ENCODE measurements at regions not wholly inside any gene's neighbourhood (a gene's known extent, or its start where the extent isn't known, plus 50 kb on each side); places are given as distances from the start of the nearest gene placed in this dataset.

GRCh38 chr2:239509373-239510143, 108.7 kb upstream of the HDAC4 start:
- intact Hi-C loops (cut with DNase I) = no loop called here
- WGBS = 72% methylated on average over 19 of the region's 19 CpGs

GRCh38 chr2:239508261-239508660, 107.4 kb upstream of the HDAC4 start:
- Histone ChIP-seq H3K27ac (no peak overlapping the region), H3K36me3 (no peaks in the 10 kb centered on the region), H3K9me3 (no peaks in the 10 kb centered on the region), H3K4me1 (replicated peaks) (no peaks in the 10 kb centered on the region), H3K27me3 (replicated peaks; ENCODE audit: insufficient read depth) (no peaks in the 10 kb centered on the region), H3K4me3 (no peak overlapping the region)
- DNase-seq (ENCODE audit: low spot score) = no peak
- intact Hi-C loops (cut with DNase I) = no loop called here
- 92% methylated on average over 6 of the region's 6 CpGs for WGBS
- no peak for TF ChIP-seq POLR2AphosphoS5 (IDR thresholded peaks at IDR 0.05)
- no peak for TF ChIP-seq CTCF (IDR thresholded peaks at IDR 0.05)
- TF ChIP-seq POLR2A (IDR thresholded peaks at IDR 0.05) = no peak

More at GRCh38 chr2:239509373-239510143, 108.7 kb upstream of the HDAC4 start:
- Histone ChIP-seq H3K4me1 (replicated peaks) (no peaks in the 10 kb centered on the region), H3K9me3 (no peaks in the 10 kb centered on the region), H3K27me3 (replicated peaks; ENCODE audit: insufficient read depth) (no peaks in the 10 kb centered on the region), H3K4me3 (no peak overlapping the region), H3K36me3 (no peaks in the 10 kb centered on the region), H3K27ac (no peak overlapping the region)
- DNase-seq (ENCODE audit: low spot score) = no peak
- no peak for TF ChIP-seq POLR2A (IDR thresholded peaks at IDR 0.05)
- no peak for TF ChIP-seq CTCF (IDR thresholded peaks at IDR 0.05)
- no peak for TF ChIP-seq POLR2AphosphoS5 (IDR thresholded peaks at IDR 0.05)

GRCh38 chr2:239507576-239508258, 106.9 kb upstream of the HDAC4 start:
- Histone ChIP-seq H3K27me3 (replicated peaks; ENCODE audit: insufficient read depth) (no peaks in the 10 kb centered on the region), H3K36me3 (no peaks in the 10 kb centered on the region), H3K9me3 (no peaks in the 10 kb centered on the region), H3K4me1 (replicated peaks) (no peaks in the 10 kb centered on the region), H3K27ac (no peak overlapping the region), H3K4me3 (no peak overlapping the region)
- intact Hi-C loops (cut with DNase I) = no loop called here
- TF ChIP-seq POLR2AphosphoS5 (IDR thresholded peaks at IDR 0.05) (no peak), CTCF (IDR thresholded peaks at IDR 0.05) (no peak), POLR2A (IDR thresholded peaks at IDR 0.05) (no peak)
- no peak for DNase-seq (ENCODE audit: low spot score)
- WGBS = 83% methylated on average over 18 of the region's 18 CpGs

GRCh38 chr2:239506961-239507360, 106.1 kb upstream of the HDAC4 start:
- WGBS = 93% methylated on average over 19 of the region's 19 CpGs

More at GRCh38 chr2:239506961-239507360, 106.1 kb upstream of the HDAC4 start:
- H3K4me3 ChIP-seq = no peak overlapping the region
- no peaks in the 10 kb centered on the region for H3K9me3 ChIP-seq
- H3K27ac ChIP-seq = no peak overlapping the region
- H3K27me3 ChIP-seq (replicated peaks; ENCODE audit: insufficient read depth) = no peaks in the 10 kb centered on the region
- intact Hi-C loops (cut with DNase I) = no loop called here
- H3K4me1 ChIP-seq (replicated peaks) = no peaks in the 10 kb centered on the region
- DNase-seq (ENCODE audit: low spot score) = no peak
- no peaks in the 10 kb centered on the region for H3K36me3 ChIP-seq
- no peak for TF ChIP-seq POLR2AphosphoS5 (IDR thresholded peaks at IDR 0.05)
- TF ChIP-seq POLR2A (IDR thresholded peaks at IDR 0.05) = no peak
- no peak for TF ChIP-seq CTCF (IDR thresholded peaks at IDR 0.05)
